ENCODE measurements at regions not wholly inside any gene's neighbourhood (a gene's known extent, or its start where the extent isn't known, plus 50 kb on each side); places are given as distances from the start of the nearest gene placed in this dataset.

- TF ChIP-seq, protein P1, sequence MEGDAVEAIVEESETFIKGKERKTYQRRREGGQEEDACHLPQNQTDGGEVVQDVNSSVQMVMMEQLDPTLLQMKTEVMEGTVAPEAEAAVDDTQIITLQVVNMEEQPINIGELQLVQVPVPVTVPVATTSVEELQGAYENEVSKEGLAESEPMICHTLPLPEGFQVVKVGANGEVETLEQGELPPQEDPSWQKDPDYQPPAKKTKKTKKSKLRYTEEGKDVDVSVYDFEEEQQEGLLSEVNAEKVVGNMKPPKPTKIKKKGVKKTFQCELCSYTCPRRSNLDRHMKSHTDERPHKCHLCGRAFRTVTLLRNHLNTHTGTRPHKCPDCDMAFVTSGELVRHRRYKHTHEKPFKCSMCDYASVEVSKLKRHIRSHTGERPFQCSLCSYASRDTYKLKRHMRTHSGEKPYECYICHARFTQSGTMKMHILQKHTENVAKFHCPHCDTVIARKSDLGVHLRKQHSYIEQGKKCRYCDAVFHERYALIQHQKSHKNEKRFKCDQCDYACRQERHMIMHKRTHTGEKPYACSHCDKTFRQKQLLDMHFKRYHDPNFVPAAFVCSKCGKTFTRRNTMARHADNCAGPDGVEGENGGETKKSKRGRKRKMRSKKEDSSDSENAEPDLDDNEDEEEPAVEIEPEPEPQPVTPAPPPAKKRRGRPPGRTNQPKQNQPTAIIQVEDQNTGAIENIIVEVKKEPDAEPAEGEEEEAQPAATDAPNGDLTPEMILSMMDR (IDR thresholded peaks at IDR 0.05) = no peak
- no peak for TF ChIP-seq EP300 (IDR thresholded peaks at IDR 0.05)
- no peak for TF ChIP-seq POLR2AphosphoS5 (IDR thresholded peaks at IDR 0.05)
Measured at GRCh38 chr5:3100921-3101551, 349.6 kb upstream of the IRX2 start.
